IPS-15b (cell line): ENCODE measurements at regions not wholly inside any gene's neighbourhood (a gene's known extent, or its start where the extent isn't known, plus 50 kb on each side); places are given as distances from the start of the nearest gene placed in this dataset.
"Not testable (repeated sequence)": the region's sequence is repeated elsewhere in the genome, so short reads cannot be mapped to it uniquely, and the experiment has no call there.

ENCODE experiments used
- H3K27me3 ChIP-seq: one replicate; pipeline ENCODE4 v1.6.1; 2013; ENCODE audit warnings: low read length; ENCODE audit not compliant: control insufficient read depth, insufficient read depth
- H3K36me3 ChIP-seq: one replicate; pipeline ENCODE4 v1.6.1; 2013; ENCODE audit warnings: low read length; ENCODE audit not compliant: control insufficient read depth, insufficient read depth
- H3K4me1 ChIP-seq: one replicate; pipeline ENCODE4 v1.6.1; 2013; ENCODE audit warnings: mild to moderate bottlenecking, low read length; ENCODE audit not compliant: control insufficient read depth, insufficient read depth
- H3K4me3 ChIP-seq: one replicate; pipeline ENCODE4 v1.5.1; 2013; ENCODE audit warnings: low read depth, low read length
- H3K9ac ChIP-seq: one replicate; pipeline ENCODE4 v1.6.1; 2013; ENCODE audit warnings: low read depth, mild to moderate bottlenecking, low read length
- H3K9me3 ChIP-seq: one replicate; pipeline ENCODE4 v1.6.1; 2013; ENCODE audit warnings: mild to moderate bottlenecking, low read length; ENCODE audit not compliant: control insufficient read depth, insufficient read depth

DNA sequence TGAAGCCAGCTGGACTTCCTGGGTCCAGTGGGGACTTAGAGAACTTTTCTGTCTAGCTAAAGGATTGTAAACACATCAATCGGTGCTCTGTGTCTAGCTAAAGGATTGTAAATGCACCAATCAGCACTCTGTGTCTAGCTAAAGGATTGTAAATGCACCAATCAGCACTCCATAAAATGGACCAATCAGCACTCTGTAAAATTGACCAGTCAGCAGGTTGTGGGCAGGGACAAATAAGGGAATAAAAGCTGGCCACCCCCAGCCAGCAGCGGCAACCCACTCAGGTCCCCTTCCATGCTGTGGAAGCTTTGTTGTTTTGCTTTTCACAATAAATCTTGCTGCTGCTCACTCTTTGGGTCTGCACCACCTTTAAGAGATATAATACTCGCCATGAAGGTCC, 622.6 kb downstream of the IPMK start:
- not testable (repeated sequence) for H3K4me1 ChIP-seq, H3K9me3 ChIP-seq, H3K27me3 ChIP-seq, H3K36me3 ChIP-seq, H3K4me3 ChIP-seq, H3K9ac ChIP-seq

DNA sequence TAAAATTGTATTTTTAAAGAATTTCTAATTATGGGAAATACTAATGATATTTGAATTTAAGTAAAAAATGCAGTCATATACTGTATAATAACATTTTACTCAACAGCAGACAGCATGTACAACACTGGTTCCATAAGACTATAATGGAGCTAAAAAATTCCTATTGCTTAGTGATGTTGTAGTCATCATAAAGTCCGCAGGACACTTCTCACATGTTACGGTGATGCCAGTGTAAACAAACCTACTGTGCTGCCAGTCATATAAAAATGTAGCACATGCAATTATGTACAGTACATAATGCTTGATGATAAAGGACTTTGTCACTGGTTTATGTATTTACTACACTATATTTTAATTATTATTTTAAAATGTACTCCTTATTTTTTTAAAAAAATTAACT, 629.3 kb downstream of the IPMK start:
- H3K36me3 ChIP-seq: no peaks in the 10 kb centered on the region
- no peaks in the 10 kb centered on the region for H3K4me1 ChIP-seq
- H3K9me3 ChIP-seq: no peaks in the 10 kb centered on the region

GRCh38 chr10:57628592-57629284, 639.0 kb downstream of the IPMK start:
- peaks cover 20% of the 10 kb centered on the region for H3K4me1 ChIP-seq
- no peak overlapping the region for H3K4me3 ChIP-seq
- no peaks in the 10 kb centered on the region for H3K27me3 ChIP-seq
- no peaks in the 10 kb centered on the region for H3K36me3 ChIP-seq
- no peak overlapping the region for H3K9ac ChIP-seq
- H3K9me3 ChIP-seq: no peaks in the 10 kb centered on the region

More for the DNA sequence above, 629.3 kb downstream of the IPMK start:
- Histone ChIP-seq H3K4me3 (no peak overlapping the region), H3K27me3 (no peaks in the 10 kb centered on the region), H3K9ac (no peak overlapping the region)

DNA sequence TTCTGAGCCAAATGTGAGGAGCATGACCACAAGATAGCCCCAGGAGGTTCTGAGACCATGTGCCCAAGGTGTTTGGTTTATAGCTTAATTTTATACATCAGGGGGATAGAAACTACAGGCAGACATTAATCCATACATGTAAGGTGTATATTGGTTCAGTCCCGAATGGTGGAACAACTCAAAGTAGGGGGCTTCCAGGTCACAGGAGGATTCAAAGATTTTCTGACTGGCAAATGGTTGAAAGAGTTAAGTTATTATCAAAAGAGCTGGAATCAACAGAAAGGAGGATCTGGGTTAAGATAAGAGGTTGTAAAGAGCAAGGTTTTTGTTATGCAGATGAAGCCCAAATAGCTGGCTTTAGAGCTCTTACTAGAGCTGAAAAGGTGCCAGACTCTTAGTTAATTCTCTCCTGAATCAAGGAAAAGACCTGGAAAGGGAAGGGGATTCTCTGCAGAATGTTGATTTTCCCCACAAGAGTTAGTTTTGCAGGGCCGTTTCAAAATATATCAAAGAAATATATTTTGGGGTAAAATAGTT, 640.0 kb downstream of the IPMK start:
- Histone ChIP-seq H3K9ac (no peak overlapping the region), H3K9me3 (no peaks in the 10 kb centered on the region), H3K4me1 (peaks cover 20% of the 10 kb centered on the region), H3K27me3 (no peaks in the 10 kb centered on the region), H3K36me3 (no peaks in the 10 kb centered on the region), H3K4me3 (no peak overlapping the region)

- H3K36me3 ChIP-seq: no peaks in the 10 kb centered on the region
- no peak overlapping the region for H3K9ac ChIP-seq
- peaks cover 16% of the 10 kb centered on the region for H3K4me1 ChIP-seq
- no peaks in the 10 kb centered on the region for H3K9me3 ChIP-seq
- no peaks in the 10 kb centered on the region for H3K27me3 ChIP-seq
- no peak overlapping the region for H3K4me3 ChIP-seq
These were observed 642.7 kb downstream of the IPMK start for GRCh38 chr10:57624856-57625592.

- Histone ChIP-seq H3K9ac (no peak overlapping the region), H3K9me3 (no peaks in the 10 kb centered on the region), H3K27me3 (no peaks in the 10 kb centered on the region), H3K36me3 (no peaks in the 10 kb centered on the region), H3K4me1 (peaks cover 10% of the 10 kb centered on the region), H3K4me3 (no peak overlapping the region)
These were observed 643.6 kb downstream of the IPMK start for GRCh38 chr10:57624066-57624465.

- H3K36me3 ChIP-seq: no peaks in the 10 kb centered on the region
- H3K27me3 ChIP-seq: no peaks in the 10 kb centered on the region
- no peaks in the 10 kb centered on the region for H3K4me1 ChIP-seq
- H3K9me3 ChIP-seq: no peaks in the 10 kb centered on the region
- H3K9ac ChIP-seq: no peak overlapping the region
- no peak overlapping the region for H3K4me3 ChIP-seq
These were observed 646.2 kb downstream of the IPMK start for GRCh38 chr10:57621466-57621865.

DNA sequence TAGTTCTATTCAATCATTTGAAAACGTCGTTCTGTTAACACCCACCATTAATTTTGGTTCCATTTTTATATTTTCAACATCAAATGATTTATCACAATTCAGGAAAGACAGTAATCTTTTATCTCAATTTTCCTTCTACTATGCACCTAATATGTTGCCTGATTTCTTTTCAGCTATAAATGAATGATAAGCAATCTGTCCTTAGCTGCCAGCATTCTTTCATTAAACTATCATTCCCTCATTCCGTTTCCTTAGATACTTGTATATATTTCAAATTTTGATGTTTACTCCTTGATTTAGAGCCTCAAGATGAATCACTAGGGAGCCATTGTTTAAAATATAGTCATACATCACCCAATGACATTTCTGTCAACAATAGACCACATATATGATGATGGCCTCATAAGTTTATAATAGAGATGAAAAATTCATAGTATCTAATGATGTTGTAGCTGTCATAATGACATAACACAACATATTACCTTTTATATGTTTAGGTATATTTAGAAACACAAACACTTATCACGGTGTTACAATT, 661.7 kb downstream of the IPMK start:
- Histone ChIP-seq H3K9me3 (no peaks in the 10 kb centered on the region), H3K27me3 (no peaks in the 10 kb centered on the region), H3K4me1 (no peaks in the 10 kb centered on the region), H3K4me3 (no peak overlapping the region), H3K36me3 (no peaks in the 10 kb centered on the region), H3K9ac (no peak overlapping the region)

GRCh38 chr10:57599440-57599839, 668.3 kb downstream of the IPMK start:
- H3K36me3 ChIP-seq: no peaks in the 10 kb centered on the region
- no peaks in the 10 kb centered on the region for H3K9me3 ChIP-seq
- H3K4me1 ChIP-seq: no peaks in the 10 kb centered on the region
- no peak overlapping the region for H3K4me3 ChIP-seq
- no peaks in the 10 kb centered on the region for H3K27me3 ChIP-seq
- H3K9ac ChIP-seq: no peak overlapping the region

DNA sequence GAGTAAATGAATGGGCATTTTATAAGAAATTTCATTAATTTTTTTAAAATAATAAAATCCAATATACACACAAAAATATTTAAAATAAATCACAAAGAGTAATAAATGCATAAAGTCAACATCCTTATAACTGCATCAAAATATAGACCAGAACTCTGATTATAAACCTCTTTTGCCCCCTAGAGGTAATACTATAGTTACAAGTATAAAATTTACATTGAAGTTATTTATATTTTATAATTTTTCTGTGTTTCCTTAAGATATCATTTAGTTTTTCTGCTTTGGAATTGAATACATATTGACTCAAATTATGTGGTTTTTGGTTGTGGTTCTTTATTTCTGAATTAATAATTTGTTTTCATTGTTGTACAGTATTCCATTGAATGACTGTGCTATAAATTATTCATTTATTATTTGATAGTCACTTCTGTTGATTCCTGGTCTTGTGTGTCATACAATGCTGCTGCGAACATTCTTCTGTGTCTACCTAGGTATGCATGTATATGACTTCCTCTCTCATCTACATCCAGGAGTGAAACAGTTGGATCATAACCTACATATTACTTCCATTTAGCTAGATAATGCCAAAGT, 673.6 kb downstream of the IPMK start:
- no peak overlapping the region for H3K9ac ChIP-seq
- H3K36me3 ChIP-seq: no peaks in the 10 kb centered on the region
- H3K9me3 ChIP-seq: no peaks in the 10 kb centered on the region
- H3K4me1 ChIP-seq: no peaks in the 10 kb centered on the region
- no peaks in the 10 kb centered on the region for H3K27me3 ChIP-seq
- no peak overlapping the region for H3K4me3 ChIP-seq

GRCh38 chr10:57579926-57580325, 687.8 kb downstream of the IPMK start:
- H3K4me1 ChIP-seq: no peaks in the 10 kb centered on the region

More at GRCh38 chr10:57579926-57580325, 687.8 kb downstream of the IPMK start:
- Histone ChIP-seq H3K9me3 (peaks cover 7% of the 10 kb centered on the region), H3K9ac (no peak overlapping the region), H3K27me3 (no peaks in the 10 kb centered on the region), H3K36me3 (no peaks in the 10 kb centered on the region), H3K4me3 (no peak overlapping the region)
